ENCODE measurements at regions not wholly inside any gene's neighbourhood (a gene's known extent, or its start where the extent isn't known, plus 50 kb on each side); places are given as distances from the start of the nearest gene placed in this dataset.

- no peak for TF ChIP-seq CTCF (IDR thresholded peaks at IDR 0.05; ENCODE audit: insufficient read depth, low read depth, low read length)
- TF ChIP-seq EZH2 (IDR thresholded peaks at IDR 0.05; ENCODE audit: insufficient read depth, low read length) = no peak
Measured at GRCh38 chr3:117989982-117990381, 1044.7 kb downstream of the IGSF11 start.

Measured in astrocyte (in vitro differentiated cells and primary cell).